ENCODE measurements at regions not wholly inside any gene's neighbourhood (a gene's known extent, or its start where the extent isn't known, plus 50 kb on each side); places are given as distances from the start of the nearest gene placed in this dataset.
"Not testable (repeated sequence)": the region's sequence is repeated elsewhere in the genome, so short reads cannot be mapped to it uniquely, and the experiment has no call there.

DNA sequence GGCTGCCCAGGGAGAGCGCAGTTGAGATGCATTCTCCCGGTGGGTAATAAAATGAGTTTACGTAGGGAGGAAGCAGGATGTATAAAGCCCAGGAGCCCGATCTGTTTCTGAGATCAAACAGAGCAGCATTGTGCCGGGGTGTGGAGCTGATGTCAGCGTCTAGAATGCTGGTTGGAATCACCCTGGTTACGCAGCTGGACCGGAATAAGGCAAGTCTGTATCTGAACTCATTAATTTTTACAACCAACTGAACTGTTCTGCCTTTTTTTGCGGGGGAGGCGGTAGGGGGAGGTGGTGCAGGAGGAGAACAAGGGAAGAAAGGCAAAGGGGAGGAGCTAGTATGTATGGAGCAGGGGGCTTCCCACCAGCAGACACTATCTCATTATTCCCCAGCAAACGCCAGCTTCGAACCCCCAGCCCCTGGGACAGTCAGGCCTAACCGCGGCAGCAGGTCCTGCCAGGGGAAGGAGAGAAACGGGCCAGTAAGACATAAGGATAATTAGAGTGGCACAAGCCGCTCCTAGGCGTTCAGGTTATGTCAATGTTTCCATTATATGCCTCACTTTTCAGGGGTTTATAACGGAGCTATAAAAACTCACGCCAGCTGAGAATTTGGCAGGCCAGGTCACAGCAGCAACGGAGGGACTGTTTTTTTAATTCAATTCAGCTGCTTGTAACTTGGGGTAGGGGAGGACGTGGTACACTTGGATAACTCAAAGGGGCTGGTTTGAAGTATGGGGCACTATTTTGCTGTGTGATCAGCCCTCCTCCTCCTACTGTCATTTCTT lies 175.3 kb upstream of the HES1 start:
- H3K27me3 ChIP-seq (ENCODE audit: control insufficient read depth, insufficient read depth, low read length): no peaks in the 10 kb centered on the region
- no CpG with 5 or more reads among the region's 21 CpGs for WGBS (ENCODE audit: insufficient coverage, low lambda C conversion rate)
- no peaks in the 10 kb centered on the region for H3K36me3 ChIP-seq (ENCODE audit: control insufficient read depth, insufficient read depth, low read length)
- H3K27ac ChIP-seq (ENCODE audit: low read length): no peak overlapping the region
- H3K9me3 ChIP-seq (ENCODE audit: control insufficient read depth, low read depth, low read length): peaks cover 5% of the 10 kb centered on the region
- H3K4me3 ChIP-seq (ENCODE audit: low read length): no peak overlapping the region
- H3K4me1 ChIP-seq (ENCODE audit: control insufficient read depth, insufficient read depth, low read length): peaks cover 12% of the 10 kb centered on the region
- peak; percentile 83 to 93 for DNase-seq

DNA sequence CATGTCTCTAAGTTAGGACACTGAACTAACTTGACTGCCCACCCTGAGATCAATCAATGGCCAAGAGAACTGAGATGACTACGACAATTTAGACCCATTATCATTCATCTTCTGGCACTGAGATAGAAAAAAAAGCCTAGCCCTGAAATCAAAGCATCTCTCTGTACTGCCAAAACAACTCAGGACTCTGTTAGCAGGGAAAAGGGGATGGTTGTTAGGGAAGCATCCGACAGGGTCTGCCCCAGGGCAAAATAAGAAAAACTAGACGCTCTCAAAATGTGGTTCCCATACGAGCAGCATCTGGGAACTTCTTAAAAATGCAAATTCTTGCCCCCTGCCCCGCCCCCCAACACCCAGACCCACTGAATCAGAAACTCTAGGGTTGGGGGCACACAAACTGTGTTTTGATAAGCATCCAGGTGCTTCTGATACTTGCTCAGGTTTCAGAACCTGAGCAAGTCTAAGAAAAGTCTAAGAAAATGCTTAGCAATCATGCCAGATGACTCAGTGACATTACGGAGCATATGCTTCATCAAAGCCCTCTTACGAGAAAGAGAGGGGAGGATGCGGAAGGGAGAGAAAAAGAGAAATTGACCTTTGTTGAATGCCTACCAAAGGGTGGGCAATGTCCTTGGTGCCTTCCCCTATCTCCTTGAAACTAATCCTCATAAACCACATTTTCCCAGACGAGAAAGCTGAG lies 172.8 kb upstream of the HES1 start:
- WGBS (ENCODE audit: insufficient coverage, low lambda C conversion rate): 86% methylated on average over 1 of the region's 9 CpGs
- Histone ChIP-seq H3K4me1 (ENCODE audit: control insufficient read depth, insufficient read depth, low read length) (peaks cover 12% of the 10 kb centered on the region), H3K9me3 (ENCODE audit: control insufficient read depth, low read depth, low read length) (no peaks in the 10 kb centered on the region), H3K27me3 (ENCODE audit: control insufficient read depth, insufficient read depth, low read length) (no peaks in the 10 kb centered on the region), H3K27ac (ENCODE audit: low read length) (no peak overlapping the region), H3K36me3 (ENCODE audit: control insufficient read depth, insufficient read depth, low read length) (no peaks in the 10 kb centered on the region), H3K4me3 (ENCODE audit: low read length) (no peak overlapping the region)
- no peak for DNase-seq

GRCh38 chr3:193963808-193964516 lies 172.0 kb upstream of the HES1 start:
- WGBS (ENCODE audit: insufficient coverage, low lambda C conversion rate): 80% methylated on average over 1 of the region's 7 CpGs
- Histone ChIP-seq H3K27me3 (ENCODE audit: control insufficient read depth, insufficient read depth, low read length) (no peaks in the 10 kb centered on the region), H3K4me3 (ENCODE audit: low read length) (no peak overlapping the region), H3K36me3 (ENCODE audit: control insufficient read depth, insufficient read depth, low read length) (no peaks in the 10 kb centered on the region), H3K4me1 (ENCODE audit: control insufficient read depth, insufficient read depth, low read length) (peaks cover 12% of the 10 kb centered on the region), H3K9me3 (ENCODE audit: control insufficient read depth, low read depth, low read length) (no peaks in the 10 kb centered on the region), H3K27ac (ENCODE audit: low read length) (no peak overlapping the region)
- DNase-seq: no peak

- no peak overlapping the region for H3K4me3 ChIP-seq (ENCODE audit: low read length)
- peak in 1 of 2 donors; percentile 21 for DNase-seq
- H3K27me3 ChIP-seq (ENCODE audit: control insufficient read depth, insufficient read depth, low read length): no peaks in the 10 kb centered on the region
- no peaks in the 10 kb centered on the region for H3K9me3 ChIP-seq (ENCODE audit: control insufficient read depth, low read depth, low read length)
- peaks cover 12% of the 10 kb centered on the region for H3K4me1 ChIP-seq (ENCODE audit: control insufficient read depth, insufficient read depth, low read length)
- H3K27ac ChIP-seq (ENCODE audit: low read length): no peak overlapping the region
- no peaks in the 10 kb centered on the region for H3K36me3 ChIP-seq (ENCODE audit: control insufficient read depth, insufficient read depth, low read length)
- WGBS (ENCODE audit: insufficient coverage, low lambda C conversion rate): 0% methylated on average over 1 of the region's 2 CpGs
Observed at GRCh38 chr3:193964517-193964880, 171.4 kb upstream of the HES1 start.

GRCh38 chr3:193968380-193968974 lies 167.5 kb upstream of the HES1 start:
- no peaks in the 10 kb centered on the region for H3K36me3 ChIP-seq (ENCODE audit: control insufficient read depth, insufficient read depth, low read length)
- WGBS (ENCODE audit: insufficient coverage, low lambda C conversion rate): 90% methylated on average over 3 of the region's 5 CpGs
- H3K9me3 ChIP-seq (ENCODE audit: control insufficient read depth, low read depth, low read length): no peaks in the 10 kb centered on the region

DNA sequence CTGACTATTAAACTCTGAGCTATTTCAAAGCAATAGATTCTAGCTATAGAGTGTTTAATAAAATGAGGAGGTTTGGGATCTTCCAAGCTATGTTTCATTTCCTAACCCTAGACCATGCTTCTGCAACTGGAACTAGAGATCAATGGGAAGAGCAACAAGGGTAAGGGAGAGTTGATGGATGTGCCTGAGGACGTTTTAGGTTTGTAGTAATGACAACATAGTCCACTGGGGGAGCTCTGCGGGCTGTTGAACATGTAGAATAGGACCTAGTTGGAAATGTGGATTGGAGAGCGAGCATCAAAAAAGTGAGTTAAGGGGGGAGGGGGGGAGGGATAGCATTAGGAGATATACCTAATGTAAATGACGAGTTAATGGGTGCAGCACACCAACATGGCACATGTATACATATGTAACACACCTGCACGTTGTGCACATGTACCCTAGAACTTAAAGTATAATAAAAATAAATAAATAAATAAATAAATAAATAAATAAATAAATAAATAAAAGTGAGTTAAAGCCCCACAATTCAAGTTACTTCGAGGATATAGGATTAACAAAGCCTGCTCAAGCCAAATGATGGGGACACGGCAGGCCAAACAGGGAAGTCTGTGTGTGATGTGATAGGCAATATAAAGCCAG lies 165.7 kb upstream of the HES1 start:
- H3K4me3 ChIP-seq (ENCODE audit: low read length); H3K9me3 ChIP-seq (ENCODE audit: control insufficient read depth, low read depth, low read length); H3K27me3 ChIP-seq (ENCODE audit: control insufficient read depth, insufficient read depth, low read length); H3K27ac ChIP-seq (ENCODE audit: low read length); H3K4me1 ChIP-seq (ENCODE audit: control insufficient read depth, insufficient read depth, low read length); H3K36me3 ChIP-seq (ENCODE audit: control insufficient read depth, insufficient read depth, low read length): not testable (repeated sequence)
- 35% methylated on average over 2 of the region's 7 CpGs for WGBS (ENCODE audit: insufficient coverage, low lambda C conversion rate)
- DNase-seq: peak in 1 of 2 donors; percentile 52

More at GRCh38 chr3:193968380-193968974, 167.5 kb upstream of the HES1 start:
- DNase-seq: no peak
- Histone ChIP-seq H3K4me1 (ENCODE audit: control insufficient read depth, insufficient read depth, low read length) (peaks cover 6% of the 10 kb centered on the region), H3K27ac (ENCODE audit: low read length) (no peak overlapping the region), H3K27me3 (ENCODE audit: control insufficient read depth, insufficient read depth, low read length) (no peaks in the 10 kb centered on the region), H3K4me3 (ENCODE audit: low read length) (no peak overlapping the region)

DNA sequence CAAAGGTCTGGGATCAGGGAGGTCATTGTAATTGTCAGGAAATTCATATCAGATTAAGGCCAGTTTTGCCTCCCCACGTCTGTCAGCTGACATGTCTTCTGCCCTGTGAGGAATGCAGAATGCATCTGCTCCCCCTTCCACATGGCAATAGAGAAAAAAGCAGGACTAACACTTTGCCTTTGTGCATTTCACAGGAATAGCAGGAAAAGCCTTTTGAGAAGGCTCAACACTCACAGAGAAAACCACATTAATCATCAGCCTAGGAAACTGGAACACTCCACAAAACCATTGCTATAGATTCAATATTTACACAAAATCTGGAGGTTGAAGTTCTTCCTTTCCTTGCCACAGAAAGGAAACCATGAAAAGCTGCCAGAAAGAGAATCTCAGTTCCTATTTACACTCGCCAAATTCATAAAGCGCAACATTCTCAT lies 165.2 kb upstream of the HES1 start:
- peaks cover 11% of the 10 kb centered on the region for H3K4me1 ChIP-seq (ENCODE audit: control insufficient read depth, insufficient read depth, low read length)
- no CpG with 5 or more reads among the region's 3 CpGs for WGBS (ENCODE audit: insufficient coverage, low lambda C conversion rate)
- no peaks in the 10 kb centered on the region for H3K27me3 ChIP-seq (ENCODE audit: control insufficient read depth, insufficient read depth, low read length)
- H3K9me3 ChIP-seq (ENCODE audit: control insufficient read depth, low read depth, low read length): no peaks in the 10 kb centered on the region
- H3K4me3 ChIP-seq (ENCODE audit: low read length): no peak overlapping the region
- H3K36me3 ChIP-seq (ENCODE audit: control insufficient read depth, insufficient read depth, low read length): no peaks in the 10 kb centered on the region
- no peak overlapping the region for H3K27ac ChIP-seq (ENCODE audit: low read length)
- peak in 1 of 2 donors; percentile 46 for DNase-seq

DNA sequence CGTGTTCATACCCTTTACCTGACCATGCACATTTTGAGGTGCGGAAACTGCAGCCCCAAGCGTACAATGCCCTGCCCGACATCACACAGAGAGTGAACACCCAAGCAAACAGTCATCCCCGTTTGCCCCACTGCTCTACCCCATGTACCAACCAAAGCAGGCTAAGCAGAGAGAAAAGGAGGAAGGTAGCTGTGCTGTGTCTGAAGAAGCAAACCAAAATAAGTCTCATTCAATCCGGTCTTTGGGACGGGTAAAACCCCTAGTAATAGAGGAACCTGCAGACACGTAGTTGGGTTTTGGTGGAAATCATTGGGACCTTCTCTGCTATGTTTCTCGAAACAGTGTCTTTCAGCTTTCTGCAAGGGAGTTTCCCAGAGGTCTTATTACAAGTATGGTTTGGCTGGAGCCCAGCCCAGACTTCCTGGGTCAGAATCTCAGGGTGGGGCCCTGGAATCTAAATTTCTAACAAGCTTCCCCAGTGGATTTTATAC lies 164.6 kb upstream of the HES1 start:
- Histone ChIP-seq H3K4me3 (ENCODE audit: low read length) (no peak overlapping the region), H3K27ac (ENCODE audit: low read length) (no peak overlapping the region), H3K36me3 (ENCODE audit: control insufficient read depth, insufficient read depth, low read length) (no peaks in the 10 kb centered on the region), H3K9me3 (ENCODE audit: control insufficient read depth, low read depth, low read length) (no peaks in the 10 kb centered on the region), H3K27me3 (ENCODE audit: control insufficient read depth, insufficient read depth, low read length) (no peaks in the 10 kb centered on the region), H3K4me1 (ENCODE audit: control insufficient read depth, insufficient read depth, low read length) (peaks cover 11% of the 10 kb centered on the region)
- peak in 1 of 2 donors; percentile 39 for DNase-seq
- WGBS (ENCODE audit: insufficient coverage, low lambda C conversion rate): 100% methylated on average over 1 of the region's 9 CpGs

- peaks cover 11% of the 10 kb centered on the region for H3K4me1 ChIP-seq (ENCODE audit: control insufficient read depth, insufficient read depth, low read length)
- no peaks in the 10 kb centered on the region for H3K27me3 ChIP-seq (ENCODE audit: control insufficient read depth, insufficient read depth, low read length)
- H3K27ac ChIP-seq (ENCODE audit: low read length): no peak overlapping the region
- no peaks in the 10 kb centered on the region for H3K36me3 ChIP-seq (ENCODE audit: control insufficient read depth, insufficient read depth, low read length)
- no peak overlapping the region for H3K4me3 ChIP-seq (ENCODE audit: low read length)
- no CpG with 5 or more reads among the region's 1 CpG for WGBS (ENCODE audit: insufficient coverage, low lambda C conversion rate)
- H3K9me3 ChIP-seq (ENCODE audit: control insufficient read depth, low read depth, low read length): no peaks in the 10 kb centered on the region
- DNase-seq: no peak
Observed at GRCh38 chr3:193971966-193972365, 164.0 kb upstream of the HES1 start.

GRCh38 chr3:193972832-193973231 lies 163.1 kb upstream of the HES1 start:
- no peaks in the 10 kb centered on the region for H3K36me3 ChIP-seq (ENCODE audit: control insufficient read depth, insufficient read depth, low read length)
- DNase-seq: no peak
- no CpG with 5 or more reads among the region's 3 CpGs for WGBS (ENCODE audit: insufficient coverage, low lambda C conversion rate)
- no peak overlapping the region for H3K27ac ChIP-seq (ENCODE audit: low read length)
- no peaks in the 10 kb centered on the region for H3K27me3 ChIP-seq (ENCODE audit: control insufficient read depth, insufficient read depth, low read length)
- H3K9me3 ChIP-seq (ENCODE audit: control insufficient read depth, low read depth, low read length): no peaks in the 10 kb centered on the region
- H3K4me3 ChIP-seq (ENCODE audit: low read length): no peak overlapping the region
- peaks cover 11% of the 10 kb centered on the region for H3K4me1 ChIP-seq (ENCODE audit: control insufficient read depth, insufficient read depth, low read length)

Data from large intestine (tissue), 3 donors.